GM12891 (cell line): ENCODE measurements at regions not wholly inside any gene's neighbourhood (a gene's known extent, or its start where the extent isn't known, plus 50 kb on each side); places are given as distances from the start of the nearest gene placed in this dataset.

Experiments
- POLR2A ChIP-seq: IDR thresholded peaks from 2 replicates; pipeline ENCODE4 v1.6.1; 2011; ENCODE audit warnings: low read depth, low read length, control low read depth
- POLR2AphosphoS5 ChIP-seq: IDR thresholded peaks from 2 replicates; pipeline ENCODE4 v1.6.1; 2011; ENCODE audit warnings: low read depth, low read length, control low read depth
- SPI1 ChIP-seq: IDR thresholded peaks from 2 replicates; pipeline ENCODE4 v1.6.1; 2011; ENCODE audit warnings: low read depth, low read length, control low read depth

GRCh38 chr2:4979111-4979510 lies 713.1 kb upstream of the SOX11 start:
- TF ChIP-seq POLR2A = no peak
- TF ChIP-seq SPI1 = no peak
- TF ChIP-seq POLR2AphosphoS5 = no peak
